DOHH2 (cell line): ENCODE measurements at regions not wholly inside any gene's neighbourhood (a gene's known extent, or its start where the extent isn't known, plus 50 kb on each side); places are given as distances from the start of the nearest gene placed in this dataset.

Experiments
- CTCF ChIP-seq: fragments of 200-600 bp; sonication (generic); IDR thresholded peaks from one replicate; pipeline ENCODE4 v1.5.1; 2014; ENCODE audit warnings: antibody characterized with exemption, mild to moderate bottlenecking, low read depth, low read length; ENCODE audit not compliant: poor library complexity, severe bottlenecking
- EZH2phosphoT487 ChIP-seq: fragments of 200-600 bp; sonication (generic); IDR thresholded peaks from 2 replicates; pipeline ENCODE4 v1.6.1; 2017; ENCODE audit warnings: borderline replicate concordance, mild to moderate bottlenecking, antibody characterized with exemption, low read length, moderate library complexity, mixed read lengths

GRCh38 chr6:79781916-79782315 lies 150.8 kb downstream of the SH3BGRL2 start:
- TF ChIP-seq CTCF (no peak), EZH2phosphoT487 (no peak)
